ENCODE measurements at regions not wholly inside any gene's neighbourhood (a gene's known extent, or its start where the extent isn't known, plus 50 kb on each side); places are given as distances from the start of the nearest gene placed in this dataset.

- Histone ChIP-seq H3K36me3 (replicated peaks; ENCODE audit: insufficient read depth, low read depth) (no peaks in the 10 kb centered on the region), H2AFZ (no peak overlapping the region)
- 79% methylated on average over 2 of the region's 2 CpGs for WGBS (ENCODE audit: low lambda C conversion rate, missing lambda C conversion rate)
These were observed 339.6 kb downstream of the PMP22 start for GRCh38 chr17:14925498-14925897.

GRCh38 chr17:14923981-14924380 lies 341.1 kb downstream of the PMP22 start:
- no peak overlapping the region for H3K27ac ChIP-seq
- H3K27me3 ChIP-seq, result peaks cover 2% of the 10 kb centered on the region
- H4K20me1 ChIP-seq (ENCODE audit: insufficient read depth, poor library complexity, severe bottlenecking), result no peaks in the 10 kb centered on the region
- 87% methylated on average over 3 of the region's 3 CpGs for WGBS (ENCODE audit: low lambda C conversion rate, missing lambda C conversion rate)
- no peaks in the 10 kb centered on the region for H3K9me2 ChIP-seq (replicated peaks; ENCODE audit: insufficient read depth)
- no peaks in the 10 kb centered on the region for H3K79me2 ChIP-seq
- no peak overlapping the region for H3K4me2 ChIP-seq
- H3K36me3 ChIP-seq (replicated peaks; ENCODE audit: insufficient read depth, low read depth), result no peaks in the 10 kb centered on the region
- H3K4me1 ChIP-seq (ENCODE audit: insufficient read depth), result no peaks in the 10 kb centered on the region
- TF ChIP-seq EZH2phosphoT487 (IDR thresholded peaks at IDR 0.05; ENCODE audit: low read depth, severe bottlenecking, unreplicated experiment) (no peak), CTCF (IDR thresholded peaks at IDR 0.05; ENCODE audit: poor library complexity) (no peak), EZH2 (IDR thresholded peaks at IDR 0.05; ENCODE audit: borderline replicate concordance) (no peak)
- no peak overlapping the region for H3K4me3 ChIP-seq
- H3K9me3 ChIP-seq (ENCODE audit: low read depth), result peaks cover 3% of the 10 kb centered on the region
- no peak overlapping the region for H2AFZ ChIP-seq
- no peak for DNase-seq (ENCODE audit: low spot score)

More at GRCh38 chr17:14925498-14925897, 339.6 kb downstream of the PMP22 start:
- H3K9me2 ChIP-seq (replicated peaks; ENCODE audit: insufficient read depth), result no peaks in the 10 kb centered on the region
- no peaks in the 10 kb centered on the region for H3K79me2 ChIP-seq
- no peaks in the 10 kb centered on the region for H3K4me1 ChIP-seq (ENCODE audit: insufficient read depth)
- H3K4me2 ChIP-seq, result no peak overlapping the region
- no peak overlapping the region for H3K27ac ChIP-seq
- no peaks in the 10 kb centered on the region for H4K20me1 ChIP-seq (ENCODE audit: insufficient read depth, poor library complexity, severe bottlenecking)
- peaks cover 3% of the 10 kb centered on the region for H3K9me3 ChIP-seq (ENCODE audit: low read depth)
- no peak overlapping the region for H3K4me3 ChIP-seq
- TF ChIP-seq EZH2phosphoT487 (IDR thresholded peaks at IDR 0.05; ENCODE audit: low read depth, severe bottlenecking, unreplicated experiment) (no peak), EZH2 (IDR thresholded peaks at IDR 0.05; ENCODE audit: borderline replicate concordance) (no peak), CTCF (IDR thresholded peaks at IDR 0.05; ENCODE audit: poor library complexity) (no peak)
- H3K27me3 ChIP-seq, result peaks cover 2% of the 10 kb centered on the region
- no peak for DNase-seq (ENCODE audit: low spot score)

GRCh38 chr17:14922411-14922810 lies 342.7 kb downstream of the PMP22 start:
- no peaks in the 10 kb centered on the region for H3K79me2 ChIP-seq
- H3K4me1 ChIP-seq (ENCODE audit: insufficient read depth), result no peaks in the 10 kb centered on the region
- H3K27me3 ChIP-seq, result no peaks in the 10 kb centered on the region
- H3K9me3 ChIP-seq (ENCODE audit: low read depth), result peaks cover 3% of the 10 kb centered on the region
- WGBS (ENCODE audit: low lambda C conversion rate, missing lambda C conversion rate), result 83% methylated on average over 2 of the region's 2 CpGs
- no peaks in the 10 kb centered on the region for H3K9me2 ChIP-seq (replicated peaks; ENCODE audit: insufficient read depth)
- H3K27ac ChIP-seq, result no peak overlapping the region
- H4K20me1 ChIP-seq (ENCODE audit: insufficient read depth, poor library complexity, severe bottlenecking), result no peaks in the 10 kb centered on the region
- H3K4me3 ChIP-seq, result no peak overlapping the region
- H3K4me2 ChIP-seq, result no peak overlapping the region
- H3K36me3 ChIP-seq (replicated peaks; ENCODE audit: insufficient read depth, low read depth), result no peaks in the 10 kb centered on the region
- H2AFZ ChIP-seq, result no peak overlapping the region
- DNase-seq (ENCODE audit: low spot score), result no peak
- TF ChIP-seq EZH2 (IDR thresholded peaks at IDR 0.05; ENCODE audit: borderline replicate concordance) (no peak), EZH2phosphoT487 (IDR thresholded peaks at IDR 0.05; ENCODE audit: low read depth, severe bottlenecking, unreplicated experiment) (no peak), CTCF (IDR thresholded peaks at IDR 0.05; ENCODE audit: poor library complexity) (no peak)

GRCh38 chr17:14921936-14922335 lies 343.2 kb downstream of the PMP22 start:
- Histone ChIP-seq H3K36me3 (replicated peaks; ENCODE audit: insufficient read depth, low read depth) (no peaks in the 10 kb centered on the region), H3K79me2 (no peaks in the 10 kb centered on the region), H3K27ac (no peak overlapping the region), H2AFZ (no peak overlapping the region), H3K4me2 (no peak overlapping the region), H3K27me3 (no peaks in the 10 kb centered on the region), H3K9me3 (ENCODE audit: low read depth) (peaks cover 3% of the 10 kb centered on the region), H3K9me2 (replicated peaks; ENCODE audit: insufficient read depth) (no peaks in the 10 kb centered on the region), H3K4me1 (ENCODE audit: insufficient read depth) (no peaks in the 10 kb centered on the region), H4K20me1 (ENCODE audit: insufficient read depth, poor library complexity, severe bottlenecking) (no peaks in the 10 kb centered on the region), H3K4me3 (no peak overlapping the region)
- TF ChIP-seq EZH2 (IDR thresholded peaks at IDR 0.05; ENCODE audit: borderline replicate concordance) (no peak), EZH2phosphoT487 (IDR thresholded peaks at IDR 0.05; ENCODE audit: low read depth, severe bottlenecking, unreplicated experiment) (no peak), CTCF (IDR thresholded peaks at IDR 0.05; ENCODE audit: poor library complexity) (no peak)
- 94% methylated on average over 3 of the region's 3 CpGs for WGBS (ENCODE audit: low lambda C conversion rate, missing lambda C conversion rate)
- DNase-seq (ENCODE audit: low spot score), result no peak

Measured in hepatocyte (in vitro differentiated cells).